ENCODE measurements at regions not wholly inside any gene's neighbourhood (a gene's known extent, or its start where the extent isn't known, plus 50 kb on each side); places are given as distances from the start of the nearest gene placed in this dataset.

GRCh38 chr3:116842254-116842957 is 132.8 kb downstream of the TUSC7 start:
- DNase-seq (ENCODE audit: low read depth): no peak
- TF ChIP-seq CTCF (conservative IDR thresholded peaks at IDR 0.05; ENCODE audit: low read depth, low read length): no peak
- H3K4me3 ChIP-seq (ENCODE audit: low read depth, low read length): no peak overlapping the region

- TF ChIP-seq CTCF (conservative IDR thresholded peaks at IDR 0.05; ENCODE audit: low read depth, low read length): no peak
- no peak overlapping the region for H3K4me3 ChIP-seq (ENCODE audit: low read depth, low read length)
- no peak for DNase-seq (ENCODE audit: low read depth)
These were observed 138.8 kb downstream of the TUSC7 start for GRCh38 chr3:116848248-116848829.

GRCh38 chr3:116849261-116849688 is 139.7 kb downstream of the TUSC7 start:
- DNase-seq (ENCODE audit: low read depth): no peak
- no peak overlapping the region for H3K4me3 ChIP-seq (ENCODE audit: low read depth, low read length)
- no peak for TF ChIP-seq CTCF (conservative IDR thresholded peaks at IDR 0.05; ENCODE audit: low read depth, low read length)

- no peak for DNase-seq (ENCODE audit: low read depth)
- no peak overlapping the region for H3K4me3 ChIP-seq (ENCODE audit: low read depth, low read length)
- no peak for TF ChIP-seq CTCF (conservative IDR thresholded peaks at IDR 0.05; ENCODE audit: low read depth, low read length)
These were observed 143.2 kb downstream of the TUSC7 start for GRCh38 chr3:116852803-116853202.

- no peak for DNase-seq (ENCODE audit: low read depth)
- TF ChIP-seq CTCF (conservative IDR thresholded peaks at IDR 0.05; ENCODE audit: low read depth, low read length): no peak
- H3K4me3 ChIP-seq (ENCODE audit: low read depth, low read length): no peak overlapping the region
These were observed 153.7 kb downstream of the TUSC7 start for GRCh38 chr3:116863270-116863770.

- peak; percentile 3 for DNase-seq (ENCODE audit: low read depth)
- no peak overlapping the region for H3K4me3 ChIP-seq (ENCODE audit: low read depth, low read length)
- peak; percentile 59 for TF ChIP-seq CTCF (conservative IDR thresholded peaks at IDR 0.05; ENCODE audit: low read depth, low read length)
These were observed 154.4 kb downstream of the TUSC7 start for GRCh38 chr3:116863822-116864589.

All from epithelial cell of proximal tubule (primary cell).